Fibroblast of skin of abdomen (primary cell): ENCODE measurements at regions not wholly inside any gene's neighbourhood (a gene's known extent, or its start where the extent isn't known, plus 50 kb on each side); places are given as distances from the start of the nearest gene placed in this dataset.
"Not testable (repeated sequence)": the region's sequence is repeated elsewhere in the genome, so short reads cannot be mapped to it uniquely, and the experiment has no call there.

Experiments used
- DNase-seq: peaks from one replicate; pipeline ENCODE4 v3.0.0-alpha.2; 2013

DNA sequence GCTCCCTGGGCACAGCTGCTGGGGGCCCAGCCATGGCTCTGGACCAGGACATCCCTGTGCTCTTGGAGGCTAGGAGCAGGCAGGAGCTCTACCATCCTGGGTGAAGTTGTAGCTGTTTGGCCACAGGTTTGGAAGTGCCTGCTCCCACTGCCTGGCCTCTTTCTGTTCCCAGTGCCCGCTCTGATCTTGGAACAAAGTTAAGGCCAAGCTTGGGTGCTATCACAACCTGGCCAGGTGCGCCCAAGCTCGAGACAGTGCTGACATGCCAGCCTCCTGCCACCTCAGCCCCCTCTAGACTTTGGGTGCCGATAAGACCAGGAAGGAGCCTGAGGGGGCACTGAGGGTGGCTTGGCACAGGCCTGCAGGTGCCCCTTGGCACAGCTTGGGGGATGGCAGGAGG lies 686.1 kb upstream of the AADAT start:
- no peak for DNase-seq

DNA sequence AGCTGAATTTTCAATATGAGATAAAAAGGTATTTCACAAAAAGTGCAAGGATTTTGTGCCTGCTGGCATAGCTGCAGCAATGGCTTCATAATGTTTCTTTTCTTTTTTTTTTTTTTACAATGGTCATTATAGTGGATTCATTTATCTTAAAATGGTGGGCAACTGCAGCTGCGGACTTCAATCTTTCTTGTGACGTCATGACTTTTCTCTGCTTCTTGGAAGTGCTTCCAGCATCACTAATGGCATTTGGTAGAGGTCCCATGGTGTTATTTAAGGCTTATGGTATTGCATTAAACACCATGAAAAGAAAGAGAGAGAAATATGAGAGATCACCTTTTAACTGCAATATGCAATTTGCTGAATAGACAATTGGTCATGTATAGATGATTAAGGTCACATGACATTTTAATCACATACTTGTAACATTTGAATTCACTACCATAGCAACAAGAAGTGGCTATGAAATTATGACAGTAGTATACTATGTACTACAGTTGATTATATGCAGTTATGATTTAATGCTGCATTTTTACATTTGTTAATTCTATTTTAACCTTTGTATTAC lies 684.0 kb upstream of the AADAT start:
- no peak for DNase-seq

DNA sequence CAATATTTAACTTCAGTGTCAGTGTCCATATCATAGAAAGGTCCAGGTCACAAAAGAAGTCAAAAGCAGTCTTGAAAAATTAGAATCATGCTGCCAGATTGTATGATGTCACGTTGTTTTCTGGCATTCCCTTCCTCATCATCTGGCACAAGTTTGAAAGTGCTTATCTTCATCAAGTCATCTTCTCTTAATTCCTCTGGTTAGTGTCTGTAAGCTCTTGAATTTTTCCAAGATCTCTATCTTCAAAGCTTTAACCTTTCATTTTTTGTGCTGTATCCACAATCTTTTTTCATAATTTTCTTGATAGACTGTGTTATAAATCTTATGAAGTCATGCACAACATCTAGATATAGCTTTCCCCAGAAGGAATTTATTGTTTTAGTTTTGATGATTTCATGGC lies 682.7 kb upstream of the AADAT start:
- DNase-seq, result no peak

DNA sequence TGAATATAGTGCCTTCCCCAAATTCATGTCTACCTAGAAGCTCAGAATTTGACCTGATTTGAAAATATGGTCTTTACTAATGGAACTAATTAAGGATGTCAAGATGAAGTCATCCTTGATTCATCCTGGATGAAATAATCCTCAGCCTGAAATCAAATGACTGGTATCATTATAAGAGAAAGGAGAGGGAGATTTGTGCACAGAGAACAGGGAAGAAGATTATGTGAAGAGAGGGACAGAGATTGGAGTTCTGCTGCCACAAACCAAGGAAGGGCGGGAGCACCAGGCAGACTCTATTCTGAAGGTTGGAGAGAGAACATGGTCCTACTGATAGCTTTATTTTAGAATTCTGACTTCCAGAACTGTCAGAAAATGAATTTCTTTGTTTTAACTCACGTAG lies 680.9 kb upstream of the AADAT start:
- no peak for DNase-seq

DNA sequence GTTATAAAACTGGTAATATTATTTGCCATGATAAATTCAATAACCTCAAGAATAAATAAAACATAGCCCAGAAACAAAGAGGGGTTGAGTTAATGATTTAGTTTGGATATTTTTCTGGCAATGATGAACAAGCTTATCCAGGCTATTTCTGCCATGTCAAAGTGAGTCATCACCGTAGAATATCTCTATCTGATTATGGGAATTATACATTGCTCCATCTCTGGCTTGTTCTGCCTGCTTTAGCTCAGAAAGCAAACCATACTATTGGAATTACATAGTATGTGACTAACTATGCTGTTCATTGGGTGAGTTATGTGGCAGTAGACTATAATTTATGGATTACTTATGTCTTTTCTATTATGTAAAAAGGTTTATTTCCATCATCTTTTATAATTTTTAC lies 680.1 kb upstream of the AADAT start:
- peak; percentile 29 for DNase-seq

DNA sequence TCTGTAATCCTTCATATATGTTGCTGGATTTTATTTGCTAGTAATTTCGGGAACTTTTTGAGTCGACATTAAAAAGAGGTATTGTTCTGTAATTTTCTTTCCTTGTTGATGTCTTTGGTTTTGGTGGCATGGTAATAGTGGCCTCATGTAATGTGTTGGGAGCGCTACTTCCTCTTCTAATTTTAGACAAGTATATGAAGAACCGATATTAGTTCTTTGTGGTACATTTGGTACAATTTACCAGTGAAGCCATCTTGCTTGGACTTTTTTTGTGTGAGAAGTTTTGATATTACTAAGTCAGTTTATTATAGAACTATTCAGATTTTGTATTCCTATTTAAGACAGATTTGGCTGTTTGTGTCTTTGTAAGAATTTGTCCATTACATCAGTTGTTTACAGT lies 669.2 kb upstream of the AADAT start:
- no peak for DNase-seq

DNA sequence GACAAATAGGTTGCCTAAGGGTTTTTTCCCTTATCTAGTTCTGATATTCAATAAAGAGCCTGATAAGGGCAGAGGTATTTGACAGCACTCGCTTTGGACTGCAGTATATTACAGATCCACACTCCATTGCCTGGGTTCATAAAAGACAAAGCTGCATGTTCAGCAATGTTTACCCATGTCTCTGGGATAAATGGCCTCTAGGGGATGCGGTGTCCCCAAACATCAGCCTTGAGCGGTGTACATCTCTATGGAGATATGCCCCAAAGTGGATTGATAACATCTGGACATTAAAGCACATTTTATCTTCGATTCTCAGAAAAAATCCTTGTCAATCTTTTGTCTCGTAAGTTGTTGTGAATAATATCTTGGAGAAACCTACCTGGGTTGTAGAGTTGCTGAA lies 660.8 kb upstream of the AADAT start:
- no peak for DNase-seq

DNA sequence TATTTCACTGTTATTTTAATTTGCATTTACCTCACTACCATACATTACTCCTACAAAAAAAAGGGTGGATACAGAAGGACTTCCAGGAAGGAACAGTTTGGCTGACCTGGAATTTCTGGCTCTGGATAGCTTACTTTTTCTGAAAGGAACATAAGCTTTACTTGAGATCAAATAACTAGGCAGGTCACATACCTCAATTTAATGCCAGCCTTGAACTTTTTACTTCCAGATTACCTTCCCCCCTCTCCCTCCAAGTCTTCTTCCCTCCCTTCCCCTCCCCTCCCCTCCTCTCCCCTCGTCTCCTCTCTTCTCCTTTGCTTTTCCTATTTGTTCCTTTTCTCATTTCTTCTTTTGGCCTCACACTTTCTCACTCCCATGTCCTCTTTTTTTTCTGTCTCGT lies 659.2 kb upstream of the AADAT start:
- DNase-seq, result no peak

DNA sequence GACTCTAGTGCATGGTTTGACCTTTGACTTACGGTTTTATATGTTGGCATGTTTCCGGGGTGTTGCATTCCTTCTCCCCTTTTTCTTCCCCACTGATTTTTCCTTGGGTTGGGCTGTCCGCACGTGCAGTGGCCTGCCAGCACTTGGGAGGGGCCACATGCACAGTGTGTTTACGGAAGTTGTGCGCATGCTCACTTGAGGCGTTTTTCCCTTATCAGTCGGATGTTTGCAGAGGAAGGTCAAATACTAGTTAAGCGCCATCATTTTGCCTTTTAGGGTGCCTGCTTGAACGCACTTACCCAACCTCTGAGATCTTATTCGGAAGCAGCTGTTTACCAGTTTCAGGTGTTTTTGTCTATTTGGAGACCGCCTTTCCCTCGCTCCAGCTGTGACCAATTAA lies 653.9 kb upstream of the AADAT start:
- DNase-seq, result no peak

DNA sequence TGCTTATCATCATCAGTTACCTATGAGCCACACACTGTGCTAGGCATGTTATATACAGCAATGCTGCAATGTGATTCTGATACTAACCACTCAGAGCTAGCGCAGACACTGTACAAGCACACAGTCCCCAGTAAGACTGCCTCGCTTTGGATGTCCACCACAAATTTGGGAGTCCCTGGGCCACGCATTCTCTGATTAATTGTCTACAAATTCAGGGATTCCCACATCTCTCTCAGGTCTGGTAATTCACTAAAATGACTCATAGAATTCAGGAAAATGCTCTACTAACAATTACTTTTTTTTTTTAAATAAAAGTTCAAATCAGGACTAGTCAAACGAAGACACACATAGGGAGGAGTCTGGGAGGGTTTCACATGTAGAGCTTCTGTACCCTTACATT lies 652.1 kb upstream of the AADAT start:
- peak; percentile 57 for DNase-seq

DNA sequence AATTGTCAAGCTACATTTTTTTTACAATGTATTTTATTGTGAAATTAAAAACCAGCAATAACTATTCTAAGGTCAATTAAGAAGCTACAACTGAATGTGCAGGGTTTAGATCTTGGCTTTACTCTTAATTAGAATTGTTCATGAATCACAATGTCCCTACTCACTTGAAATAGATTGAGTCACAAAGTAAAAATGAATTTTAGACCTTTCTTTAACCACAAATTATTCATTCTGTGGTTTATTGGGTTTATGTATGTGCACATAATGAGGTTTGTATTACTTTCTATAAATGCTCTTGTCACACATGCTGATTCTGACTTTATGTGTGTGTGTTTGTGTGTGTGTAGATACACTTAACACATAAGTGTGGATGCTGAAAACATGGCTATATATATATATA lies 647.0 kb upstream of the AADAT start:
- DNase-seq, result peak; percentile 52

DNA sequence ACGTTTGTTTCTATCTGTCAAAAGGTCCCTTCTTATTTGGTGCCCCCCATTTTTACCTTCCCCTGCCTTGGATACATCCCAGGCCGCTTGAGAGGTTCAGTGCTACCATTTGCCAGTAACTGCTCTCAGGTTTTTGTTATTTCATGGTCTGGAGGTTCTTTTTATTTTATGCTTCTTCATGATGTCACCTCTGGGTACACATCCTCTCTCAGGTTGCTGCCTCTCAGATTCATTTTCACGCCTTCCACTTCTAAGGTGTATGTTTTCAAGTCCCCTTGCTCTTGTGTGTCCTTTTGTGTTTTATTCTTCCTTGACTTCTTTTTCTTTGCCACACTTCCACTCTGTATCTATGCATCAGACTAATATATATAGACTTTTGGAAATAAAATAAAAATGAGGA lies 640.1 kb upstream of the AADAT start:
- DNase-seq, result no peak

DNA sequence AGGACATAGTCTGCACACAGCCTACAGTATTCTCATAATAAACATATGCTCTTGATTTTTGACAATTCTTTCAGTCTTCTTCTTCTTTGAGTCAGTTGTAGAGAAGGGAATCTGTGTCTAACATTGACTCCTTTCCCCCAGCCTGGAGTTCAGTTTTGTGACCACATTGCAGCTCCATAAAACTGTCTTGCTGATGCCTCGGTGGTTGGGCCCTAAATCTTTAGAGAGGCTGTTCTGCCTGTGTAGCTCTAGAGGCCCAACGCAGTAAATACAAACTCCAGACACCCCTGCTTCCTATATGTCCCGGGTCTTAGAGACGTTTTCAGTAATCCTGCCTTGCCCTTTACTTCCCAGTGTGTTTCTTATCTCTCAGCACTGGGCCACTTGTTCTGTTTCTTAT lies 639.5 kb upstream of the AADAT start:
- DNase-seq, result no peak

DNA sequence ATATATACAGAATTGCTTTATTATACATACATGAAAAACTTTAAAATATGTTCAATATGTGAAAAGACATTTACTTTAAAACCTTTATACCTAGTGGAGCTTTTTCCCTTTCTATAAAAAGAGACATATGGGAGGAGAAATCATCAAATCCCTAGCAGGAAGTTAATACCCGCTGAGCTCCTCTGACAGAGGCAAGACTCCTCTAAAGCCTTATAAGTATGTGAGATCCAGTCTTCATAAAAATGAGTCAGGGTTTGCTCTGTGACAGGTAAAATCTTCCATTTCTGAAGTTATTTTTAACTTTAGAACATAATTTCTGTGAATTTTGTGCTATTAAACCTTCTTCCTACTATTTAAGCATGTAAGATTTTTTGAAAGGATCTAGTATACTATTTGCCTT lies 634.4 kb upstream of the AADAT start:
- DNase-seq, result no peak

DNA sequence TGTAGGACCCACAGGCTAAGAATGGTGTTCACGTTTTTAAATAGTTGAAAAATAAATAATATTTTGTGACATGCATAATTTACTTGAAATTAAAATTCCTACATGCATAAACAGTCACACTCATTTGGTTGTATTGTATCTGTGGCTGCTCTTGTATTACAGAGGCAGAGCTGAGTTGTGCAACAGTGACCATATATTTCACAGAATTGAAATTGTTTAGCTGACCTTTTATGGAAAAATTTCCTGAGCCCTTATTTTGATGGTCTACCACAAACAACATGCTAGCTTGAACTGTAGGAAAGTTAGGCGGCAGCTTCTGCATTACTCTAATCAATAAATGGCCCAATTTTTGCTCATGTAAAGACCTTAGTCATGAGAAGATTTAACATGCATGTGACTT lies 633.4 kb upstream of the AADAT start:
- no peak for DNase-seq

DNA sequence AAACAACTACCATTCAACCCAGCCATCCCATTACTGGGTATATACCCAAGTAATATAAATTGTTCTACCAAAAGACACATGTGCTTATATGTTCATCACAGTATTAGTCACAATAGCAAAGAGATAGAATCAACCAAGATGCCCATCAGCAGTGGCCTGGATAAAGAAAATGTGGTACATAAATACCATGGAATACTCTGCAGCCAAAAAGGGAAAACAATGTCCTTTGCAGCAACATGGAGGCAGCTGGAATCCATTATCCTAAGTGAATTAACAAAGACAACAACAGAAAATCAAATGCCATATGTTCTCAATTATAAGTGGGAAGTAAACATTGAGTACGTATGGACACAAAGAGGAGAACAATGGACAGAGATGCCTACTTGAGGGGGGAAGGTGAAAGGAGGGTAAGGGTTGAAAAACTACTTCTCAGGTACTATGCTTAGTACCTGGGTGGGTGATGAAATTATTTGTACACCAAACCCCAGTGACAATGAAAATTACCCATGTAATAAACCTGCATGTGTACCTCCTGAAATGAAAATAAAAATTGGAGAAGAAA lies 632.1 kb upstream of the AADAT start:
- DNase-seq, result no peak

DNA sequence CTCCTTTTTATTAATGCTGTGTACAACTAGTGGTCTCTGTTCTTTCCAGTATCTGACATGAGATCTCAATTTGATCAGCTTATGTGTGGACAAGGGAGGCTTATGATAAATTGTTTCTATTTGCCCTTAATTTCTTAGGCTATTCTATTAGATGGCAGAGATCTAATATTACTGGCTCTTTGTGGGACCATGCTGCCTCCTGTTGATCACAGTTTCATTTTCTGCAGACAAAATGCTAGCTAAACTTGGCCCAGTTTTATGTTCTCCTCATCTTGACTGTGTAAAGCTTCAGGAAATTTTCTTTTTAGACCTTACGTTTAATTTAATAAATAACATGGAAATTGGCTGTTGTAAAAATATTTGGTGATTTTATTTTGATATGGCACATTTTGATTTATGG lies 627.1 kb upstream of the AADAT start:
- DNase-seq, result peak; percentile 2

DNA sequence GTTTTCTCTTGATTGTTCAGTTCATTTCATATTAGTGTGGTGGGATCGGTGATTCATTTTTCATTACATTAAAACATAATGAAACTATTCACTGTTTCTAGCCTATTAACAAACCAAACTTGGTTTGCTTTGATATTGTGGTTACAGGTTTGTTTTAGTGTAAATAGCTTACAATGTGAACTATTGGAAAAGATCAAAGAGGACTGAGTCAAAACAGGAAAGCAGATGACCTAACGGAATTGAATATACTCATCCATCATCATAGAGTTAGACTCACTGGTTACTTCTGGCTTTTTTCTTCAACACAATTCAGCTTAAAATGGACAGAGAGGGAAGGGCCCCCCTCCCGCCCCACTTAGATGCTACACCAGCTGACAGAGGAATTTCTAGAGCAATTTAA lies 616.2 kb upstream of the AADAT start:
- no peak for DNase-seq

DNA sequence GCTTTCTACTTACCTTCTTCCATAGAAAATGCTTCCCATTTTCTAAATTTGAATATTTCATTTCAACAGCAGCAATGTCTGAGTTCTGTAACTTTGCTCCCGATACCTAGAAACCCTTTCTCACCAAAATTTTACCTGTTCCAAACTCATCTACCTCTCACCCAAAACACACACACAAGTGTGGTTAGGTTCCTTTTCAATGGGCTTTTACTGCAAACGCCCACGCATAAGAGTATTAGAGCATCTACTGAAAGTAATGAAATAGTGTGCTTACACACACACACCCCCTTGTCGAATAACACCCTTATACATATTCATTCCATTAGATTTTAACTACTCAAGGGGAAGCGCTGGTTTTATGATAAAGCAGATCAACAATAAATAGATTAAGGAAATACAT lies 610.3 kb upstream of the AADAT start:
- no peak for DNase-seq

DNA sequence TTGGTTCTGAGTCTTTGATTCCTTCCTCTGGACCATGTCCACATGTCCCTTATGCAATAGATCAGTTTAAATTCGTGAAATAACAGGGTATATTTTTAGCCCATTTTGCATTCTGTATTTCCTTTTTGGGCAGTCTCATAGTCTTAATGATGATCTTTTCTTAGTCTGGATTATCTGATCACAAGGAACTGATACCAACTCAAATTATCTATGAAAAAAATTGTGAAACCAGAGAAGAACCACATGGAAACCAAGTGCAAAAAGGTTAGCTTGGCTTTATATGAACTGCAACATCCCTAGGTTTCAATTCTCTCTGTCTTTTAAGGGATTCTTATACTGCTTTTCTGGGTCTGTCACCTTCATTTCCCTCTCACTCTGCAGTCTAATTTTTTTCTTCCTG lies 608.6 kb upstream of the AADAT start:
- DNase-seq, result no peak

DNA sequence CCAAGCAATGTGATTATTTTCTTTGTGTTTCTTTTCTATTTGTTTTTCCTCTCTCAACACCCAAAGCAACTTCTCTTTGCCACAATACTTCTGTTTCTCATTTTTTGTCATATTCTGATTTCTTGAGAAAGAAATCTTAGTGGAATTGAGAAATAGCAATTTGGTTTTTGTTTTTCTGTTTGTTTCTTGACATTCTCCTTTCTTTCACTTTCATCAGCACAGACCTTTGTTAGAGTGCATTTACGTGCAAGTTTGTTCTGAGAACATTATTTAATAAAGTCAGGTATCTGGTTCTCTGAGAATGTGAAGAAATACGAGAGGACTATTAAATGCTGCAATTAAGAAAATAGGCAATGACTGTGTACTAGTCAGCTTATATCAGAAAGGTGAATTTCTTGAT lies 608.1 kb upstream of the AADAT start:
- no peak for DNase-seq

DNA sequence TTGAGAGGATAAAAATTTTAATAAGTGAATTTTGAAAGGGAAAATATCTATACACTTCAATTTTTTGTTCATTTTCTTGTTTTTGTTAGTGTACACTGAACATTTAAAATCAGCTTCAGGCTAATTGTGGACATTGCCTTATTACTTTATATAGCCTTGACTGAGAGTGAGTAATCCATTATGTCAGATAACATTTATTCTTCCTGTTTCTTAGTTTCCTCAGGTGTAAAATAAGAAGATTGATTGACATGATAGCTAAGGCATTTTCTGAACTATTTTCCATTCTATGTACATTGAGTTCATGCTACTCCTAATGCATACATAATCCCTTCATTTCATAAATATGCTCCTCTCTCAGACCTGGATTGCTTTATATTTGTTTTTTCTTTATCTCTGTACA lies 607.3 kb upstream of the AADAT start:
- DNase-seq, result no peak

DNA sequence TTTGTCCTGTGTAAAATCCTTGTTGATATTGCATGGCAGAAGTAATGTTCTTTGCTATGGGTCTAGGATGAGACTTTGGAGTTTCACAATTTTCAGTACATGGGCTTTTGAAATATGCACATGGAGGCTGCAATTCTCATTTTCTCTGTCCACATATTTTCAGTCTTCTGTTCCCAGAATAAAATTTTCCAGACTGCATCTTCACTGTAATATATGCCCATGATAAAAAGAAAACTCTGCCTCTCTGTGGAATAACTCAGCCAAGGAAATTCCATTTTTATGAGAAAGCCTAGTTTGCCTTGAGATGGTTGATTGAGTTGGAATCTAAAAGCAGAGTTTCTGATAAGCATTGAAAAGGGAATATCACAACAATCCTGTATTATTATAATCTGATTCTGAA lies 601.4 kb upstream of the AADAT start:
- DNase-seq, result peak; percentile 23

DNA sequence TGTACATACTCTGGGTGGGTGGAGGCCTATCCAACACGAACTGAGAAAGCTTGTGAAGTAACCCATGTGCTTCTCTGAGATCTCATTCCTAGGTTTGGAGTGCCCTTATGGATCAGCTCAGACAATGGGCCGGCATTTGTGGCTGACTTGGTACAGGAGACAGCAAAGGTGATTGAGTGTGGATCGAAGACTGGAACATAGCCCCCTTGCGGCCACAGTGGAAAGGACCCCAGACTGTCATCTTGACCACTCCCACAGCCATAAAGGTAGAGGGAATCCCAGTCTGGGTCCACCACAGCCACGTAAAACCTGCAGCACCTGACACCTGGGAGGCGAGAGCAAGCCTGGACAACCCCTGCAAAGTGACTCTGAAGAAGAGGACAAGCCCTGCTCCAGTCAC lies 598.0 kb upstream of the AADAT start:
- DNase-seq, result no peak

DNA sequence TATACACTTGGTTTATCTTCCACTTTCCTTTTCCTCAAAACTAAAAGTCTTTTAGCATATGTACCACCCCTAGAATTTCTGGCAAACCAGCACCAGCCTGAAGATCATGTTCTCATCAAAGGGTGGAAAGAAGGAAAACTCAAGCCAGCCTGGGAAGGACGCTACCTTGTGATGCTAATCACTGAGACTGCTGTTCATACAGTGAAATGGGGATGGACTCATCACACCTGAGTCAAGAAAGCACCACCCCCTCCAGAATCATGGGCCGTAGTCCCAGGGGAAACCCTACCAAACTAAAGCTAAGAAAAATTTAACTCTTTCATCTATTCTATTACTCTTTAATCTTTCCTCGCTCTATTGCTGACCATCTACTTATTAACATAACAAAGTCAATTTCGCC lies 595.9 kb upstream of the AADAT start:
- not testable (repeated sequence) for DNase-seq
